ENCODE measurements at regions not wholly inside any gene's neighbourhood (a gene's known extent, or its start where the extent isn't known, plus 50 kb on each side); places are given as distances from the start of the nearest gene placed in this dataset.

GRCh38 chr5:158294701-158295100, 435.8 kb upstream of the CLINT1 start:
- TF ChIP-seq TBL1XR1 (IDR thresholded peaks at IDR 0.05; ENCODE audit: low read depth, low read length) (no peak), RAD51 (IDR thresholded peaks at IDR 0.05) (no peak), SMC3 (IDR thresholded peaks at IDR 0.05; ENCODE audit: borderline replicate concordance, low read length) (no peak), CTCF (IDR thresholded peaks at IDR 0.05 in 2 of 3, conservative IDR thresholded peaks at IDR 0.05 in 1 of 3; ENCODE audit: control insufficient read depth in 2 of 3, extremely low read depth in 1 of 3, insufficient read depth in 1 of 3, low read depth in 3 of 3, low read length in 3 of 3) (no peak), NR2C1 (IDR thresholded peaks at IDR 0.05) (no peak), SREBF2 (IDR thresholded peaks at IDR 0.05; ENCODE audit: low read length) (no peak), USF2 (IDR thresholded peaks at IDR 0.05; ENCODE audit: borderline replicate concordance, low read depth, low read length) (no peak), E2F4 (IDR thresholded peaks at IDR 0.05; ENCODE audit: low read depth, low read length) (no peak), CEBPB (IDR thresholded peaks at IDR 0.05; ENCODE audit: borderline replicate concordance in 1 of 2, low read depth in 2 of 2, low read length in 2 of 2) (no peak)
